DND-41 (cell line): ENCODE measurements at regions not wholly inside any gene's neighbourhood (a gene's known extent, or its start where the extent isn't known, plus 50 kb on each side); places are given as distances from the start of the nearest gene placed in this dataset.

Experiments
- ATAC-seq: fragments of 200-7000 bp; cut with Tn5 transposase; 3 replicates; pipeline ENCODE4 v1.9.1; 2021; ENCODE audit warnings: low read depth; ENCODE audit not compliant: insufficient read depth
- DNase-seq: peaks from one replicate; pipeline ENCODE4 v3.0.0-alpha.2; 2020
- H2AFZ ChIP-seq: 2 replicates; pipeline ENCODE4 v1.6.0; 2012; ENCODE audit warnings: low read depth, low read length
- H3K27ac ChIP-seq: 2 replicates; pipeline ENCODE4 v1.5.1; 2012; ENCODE audit warnings: low read length, inconsistent platforms
- H3K27me3 ChIP-seq: fragments of 200-600 bp; sonication (generic); 2 replicates; pipeline ENCODE4 v1.6.0; 2012; ENCODE audit warnings: low read length, mild to moderate bottlenecking, inconsistent platforms; ENCODE audit not compliant: insufficient read depth, poor library complexity
- H3K36me3 ChIP-seq: 2 replicates; pipeline ENCODE4 v1.5.1; 2012; ENCODE audit warnings: low read length, inconsistent platforms; ENCODE audit not compliant: insufficient read depth
- H3K4me1 ChIP-seq: 2 replicates; pipeline ENCODE4 v1.5.1; 2012; ENCODE audit warnings: mild to moderate bottlenecking, low read length; ENCODE audit not compliant: insufficient read depth
- H3K4me2 ChIP-seq: 2 replicates; pipeline ENCODE4 v1.6.0; 2012; ENCODE audit warnings: mild to moderate bottlenecking, moderate library complexity, low read length, inconsistent platforms; ENCODE audit not compliant: insufficient read depth
- H3K4me3 ChIP-seq, 2 experiments: fragments of 200-600 bp in 1 of 2; shearing (Covaris generic) in 1 of 2; 2 replicates each; pipeline ENCODE4 v1.5.1; 2012 to 2016; ENCODE audit warnings: inconsistent platforms in 2 of 2, low read length in 2 of 2, mild to moderate bottlenecking in 2 of 2, low read depth in 1 of 2, moderate library complexity in 1 of 2
- H3K79me2 ChIP-seq: 2 replicates; pipeline ENCODE4 v1.6.0; 2012; ENCODE audit warnings: low read length, inconsistent platforms; ENCODE audit not compliant: insufficient read depth
- H3K9ac ChIP-seq: 2 replicates; pipeline ENCODE4 v1.6.0; 2012; ENCODE audit warnings: low read depth, mild to moderate bottlenecking, inconsistent platforms, low read length, moderate library complexity
- H3K9me3 ChIP-seq: 2 replicates; pipeline ENCODE4 v1.5.1; 2012; ENCODE audit warnings: low read length, moderate library complexity, mild to moderate bottlenecking, inconsistent platforms; ENCODE audit not compliant: insufficient read depth, severe bottlenecking
- H4K20me1 ChIP-seq: 2 replicates; pipeline ENCODE4 v1.6.0; 2012; ENCODE audit warnings: low read length; ENCODE audit not compliant: insufficient read depth
- CTCF ChIP-seq: IDR thresholded peaks from 2 replicates; pipeline ENCODE4 v1.5.1; 2012; ENCODE audit warnings: borderline replicate concordance, low read length, moderate library complexity, mild to moderate bottlenecking; ENCODE audit not compliant: poor library complexity, severe bottlenecking; ENCODE audit errors: extremely low read depth
- EZH2 ChIP-seq: IDR thresholded peaks from 3 replicates; pipeline ENCODE4 v1.6.1; 2012; ENCODE audit warnings: borderline replicate concordance, low read depth, mild to moderate bottlenecking, moderate library complexity, low read length, inconsistent platforms; ENCODE audit not compliant: severe bottlenecking

GRCh38 chr2:133937669-133938068 is 316.2 kb upstream of the MGAT5 start:
- Histone ChIP-seq H3K4me2 (no peak overlapping the region), H3K4me1 (no peaks in the 10 kb centered on the region), H3K27ac (no peak overlapping the region), H3K9me3 (peaks cover 4% of the 10 kb centered on the region), H4K20me1 (no peaks in the 10 kb centered on the region), H3K9ac (no peak overlapping the region), H3K27me3 (no peaks in the 10 kb centered on the region), H3K4me3 (no peak overlapping the region), H2AFZ (no peak overlapping the region), H3K36me3 (no peaks in the 10 kb centered on the region), H3K79me2 (no peaks in the 10 kb centered on the region)
- no peak for DNase-seq
- TF ChIP-seq EZH2 (no peak), CTCF (no peak)
- no peak for ATAC-seq

DNA sequence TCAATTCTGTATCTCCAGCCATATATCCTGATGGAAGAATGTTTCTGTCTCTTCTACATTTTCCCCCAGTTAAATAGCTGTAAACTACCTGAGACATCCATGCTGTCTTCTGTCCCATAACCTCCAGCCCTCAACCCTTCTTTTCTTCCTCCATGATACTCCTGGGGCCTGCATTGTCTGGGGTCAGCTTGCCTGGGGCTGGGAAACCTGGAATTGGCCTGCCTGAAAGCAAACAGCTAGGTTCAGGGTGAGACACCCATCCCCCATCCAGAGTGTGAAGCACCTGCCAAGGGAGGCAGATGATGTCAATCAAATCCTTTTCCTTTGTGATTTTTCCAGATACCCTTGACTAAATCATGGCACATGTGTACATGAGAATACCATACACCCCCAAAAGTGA is 313.7 kb upstream of the MGAT5 start:
- TF ChIP-seq CTCF (no peak), EZH2 (no peak)

GRCh38 chr2:133941666-133942065 is 312.2 kb upstream of the MGAT5 start:
- Histone ChIP-seq H2AFZ (no peak overlapping the region; the same call in 1 of the 2 replicates), H3K4me2 (no peak overlapping the region), H3K27me3 (no peaks in the 10 kb centered on the region), H4K20me1 (no peaks in the 10 kb centered on the region), H3K9me3 (no peaks in the 10 kb centered on the region), H3K4me3 (no peak overlapping the region), H3K79me2 (no peaks in the 10 kb centered on the region), H3K36me3 (no peaks in the 10 kb centered on the region), H3K9ac (no peak overlapping the region), H3K27ac (no peak overlapping the region), H3K4me1 (no peaks in the 10 kb centered on the region)
- ATAC-seq: no peak
- TF ChIP-seq EZH2 (no peak), CTCF (no peak)
- no peak for DNase-seq

More for the DNA sequence above, 313.7 kb upstream of the MGAT5 start:
- Histone ChIP-seq H3K27me3 (no peaks in the 10 kb centered on the region), H3K4me1 (no peaks in the 10 kb centered on the region), H3K4me2 (no peak overlapping the region), H3K9me3 (no peaks in the 10 kb centered on the region), H4K20me1 (no peaks in the 10 kb centered on the region), H2AFZ (no peak overlapping the region), H3K9ac (no peak overlapping the region), H3K27ac (no peak overlapping the region), H3K36me3 (no peaks in the 10 kb centered on the region), H3K4me3 (no peak overlapping the region), H3K79me2 (no peaks in the 10 kb centered on the region)
- DNase-seq: no peak
- ATAC-seq: no peak

DNA sequence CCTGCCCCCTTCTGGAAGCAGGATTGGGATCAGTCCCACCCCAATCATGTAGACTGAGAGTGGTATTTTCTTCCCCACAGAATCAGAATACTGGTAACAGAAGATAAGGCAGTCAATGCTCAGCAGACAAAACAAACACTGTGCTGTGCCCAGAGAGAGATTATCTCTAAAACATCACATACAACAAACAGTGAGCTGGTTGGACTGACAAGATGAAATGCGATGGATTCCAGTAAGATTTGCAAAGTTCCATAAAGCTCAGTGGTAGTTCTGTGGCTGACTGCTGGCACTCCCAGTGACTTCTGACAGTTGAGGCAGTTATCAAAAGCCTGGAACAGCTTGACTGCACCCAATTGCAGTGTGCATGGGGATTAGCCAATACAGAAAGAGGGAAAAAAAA is 311.5 kb upstream of the MGAT5 start:
- H3K79me2 ChIP-seq: no peaks in the 10 kb centered on the region
- H3K4me1 ChIP-seq: no peaks in the 10 kb centered on the region
- no peaks in the 10 kb centered on the region for H4K20me1 ChIP-seq
- H3K4me3 ChIP-seq: no peak overlapping the region
- no peaks in the 10 kb centered on the region for H3K36me3 ChIP-seq
- no peaks in the 10 kb centered on the region for H3K9me3 ChIP-seq
- no peak for TF ChIP-seq EZH2
- TF ChIP-seq CTCF: no peak
- no peak overlapping the region for H2AFZ ChIP-seq
- DNase-seq (no peak), ATAC-seq (no peak)
- no peaks in the 10 kb centered on the region for H3K27me3 ChIP-seq
- no peak overlapping the region for H3K4me2 ChIP-seq
- H3K9ac ChIP-seq: no peak overlapping the region
- no peak overlapping the region for H3K27ac ChIP-seq
